Osteocyte (in vitro differentiated cells): ENCODE measurements at regions not wholly inside any gene's neighbourhood (a gene's known extent, or its start where the extent isn't known, plus 50 kb on each side); places are given as distances from the start of the nearest gene placed in this dataset.

Source experiments
- DNase-seq: peaks from one replicate; pipeline ENCODE4 v3.0.0; 2021; ENCODE audit warnings: mixed read lengths; ENCODE audit not compliant: unreplicated experiment; ENCODE audit errors: extremely low spot score
- H3K27ac Mint-ChIP-seq: one replicate; pipeline ENCODE4 v1.8.0; 2021; ENCODE audit warnings: mild to moderate bottlenecking, mixed read lengths; ENCODE audit not compliant: unreplicated experiment
- H3K27me3 Mint-ChIP-seq: one replicate; pipeline ENCODE4 v1.8.0; 2021; ENCODE audit warnings: mixed read lengths; ENCODE audit not compliant: unreplicated experiment
- H3K36me3 Mint-ChIP-seq: one replicate; pipeline ENCODE4 v1.8.0; 2021; ENCODE audit warnings: mixed read lengths; ENCODE audit not compliant: unreplicated experiment
- H3K4me1 Mint-ChIP-seq: one replicate; pipeline ENCODE4 v1.8.0; 2021; ENCODE audit warnings: mixed read lengths; ENCODE audit not compliant: unreplicated experiment
- H3K4me3 Mint-ChIP-seq: one replicate; pipeline ENCODE4 v1.8.0; 2021; ENCODE audit warnings: mild to moderate bottlenecking, moderate library complexity, mixed read lengths; ENCODE audit not compliant: unreplicated experiment
- H3K9me3 Mint-ChIP-seq: one replicate; pipeline ENCODE4 v1.8.0; 2021; ENCODE audit warnings: mixed read lengths; ENCODE audit not compliant: unreplicated experiment
- CTCF ChIP-seq: fragments of 200-600 bp; sonication (generic); IDR thresholded peaks from 2 replicates; pipeline ENCODE4 v1.5.0; 2021; ENCODE audit warnings: antibody characterized with exemption, mild to moderate bottlenecking, moderate library complexity

DNA sequence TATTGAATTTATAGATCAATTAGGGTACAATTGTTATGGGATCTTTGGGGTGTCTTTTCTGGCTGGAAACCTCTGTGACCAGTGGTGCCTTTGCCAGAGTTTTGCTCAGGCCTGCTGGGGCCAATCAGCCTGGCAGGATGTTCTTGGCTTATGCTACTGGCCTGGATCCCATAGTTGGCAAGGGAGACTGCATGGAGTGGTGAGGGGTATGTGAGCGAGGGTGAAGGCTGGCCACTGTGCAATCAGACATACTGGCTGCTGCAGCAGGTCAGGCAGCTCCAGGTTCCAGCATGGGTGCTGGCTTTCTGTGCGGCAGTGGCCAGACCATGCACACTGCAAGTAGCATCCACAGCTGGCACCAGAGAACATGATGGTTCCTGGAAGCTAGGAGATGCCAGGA, 1053.2 kb upstream of the GBE1 start:
- Mint-ChIP-seq H3K27ac (no peak overlapping the region), H3K27me3 (no peaks in the 10 kb centered on the region), H3K4me1 (peaks cover 3% of the 10 kb centered on the region), H3K4me3 (no peak overlapping the region), H3K9me3 (peaks cover 18% of the 10 kb centered on the region), H3K36me3 (peaks cover 3% of the 10 kb centered on the region)
- TF ChIP-seq CTCF = no peak
- DNase-seq = no peak

- Mint-ChIP-seq H3K27ac (no peak overlapping the region), H3K27me3 (no peaks in the 10 kb centered on the region), H3K36me3 (peaks cover 3% of the 10 kb centered on the region), H3K9me3 (peaks cover 15% of the 10 kb centered on the region), H3K4me3 (no peak overlapping the region), H3K4me1 (no peaks in the 10 kb centered on the region)
- TF ChIP-seq CTCF = no peak
- no peak for DNase-seq
Observed at GRCh38 chr3:82807781-82808180, 1046.3 kb upstream of the GBE1 start.

GRCh38 chr3:82802501-82802900, 1041.1 kb upstream of the GBE1 start:
- DNase-seq = no peak
- TF ChIP-seq CTCF = no peak
- Mint-ChIP-seq H3K36me3 (no peaks in the 10 kb centered on the region), H3K27ac (no peak overlapping the region), H3K9me3 (no peaks in the 10 kb centered on the region), H3K27me3 (no peaks in the 10 kb centered on the region), H3K4me1 (no peaks in the 10 kb centered on the region), H3K4me3 (no peak overlapping the region)

- no peak overlapping the region for H3K4me3 Mint-ChIP-seq
- H3K4me1 Mint-ChIP-seq = no peaks in the 10 kb centered on the region
- no peak for DNase-seq
- H3K36me3 Mint-ChIP-seq = no peaks in the 10 kb centered on the region
- H3K27me3 Mint-ChIP-seq = no peaks in the 10 kb centered on the region
- TF ChIP-seq CTCF = no peak
- no peak overlapping the region for H3K27ac Mint-ChIP-seq
- H3K9me3 Mint-ChIP-seq = no peaks in the 10 kb centered on the region
Observed at GRCh38 chr3:82800248-82800647, 1038.8 kb upstream of the GBE1 start.

GRCh38 chr3:82796765-82797164, 1035.3 kb upstream of the GBE1 start:
- no peaks in the 10 kb centered on the region for H3K4me1 Mint-ChIP-seq
- H3K36me3 Mint-ChIP-seq = no peaks in the 10 kb centered on the region
- H3K9me3 Mint-ChIP-seq = no peaks in the 10 kb centered on the region
- no peak overlapping the region for H3K27ac Mint-ChIP-seq
- no peak for DNase-seq
- no peaks in the 10 kb centered on the region for H3K27me3 Mint-ChIP-seq
- no peak for TF ChIP-seq CTCF
- no peak overlapping the region for H3K4me3 Mint-ChIP-seq
